HepG2 (cell line): ENCODE measurements at regions not wholly inside any gene's neighbourhood (a gene's known extent, or its start where the extent isn't known, plus 50 kb on each side); places are given as distances from the start of the nearest gene placed in this dataset.

Experiments
- ATAC-seq: fragments of 200-7000 bp; cut with Tn5 transposase; 3 replicates; pipeline ENCODE4 v1.9.1; 2020; ENCODE audit warnings: mild to moderate bottlenecking, moderate library complexity
- BruUV-seq: library from RNA; stranded (reverse); fragments of 400-500 nt; replicated peaks from 2 replicates; lab custom pipeline; 2021; lab: Mats Ljungman, UMichigan
- CTCF ChIA-PET: fragments of 300-600 bp; formaldehyde crosslinking; extraction: SDS; loops from one replicate; lab custom pipeline; 2021; ENCODE audit warnings: low total read pairs, inconsistent platforms, low intra/inter-chr PET ratio; lab: Yijun Ruan, JAX
- POLR2A ChIA-PET: fragments of 350-600 bp; sonication (Branson Sonifier 250); formaldehyde crosslinking; loops from one replicate; lab custom pipeline; 2020; ENCODE audit warnings: antibody characterized with exemption, inconsistent platforms; lab: Yijun Ruan, JAX
- DNase-seq: peaks from one replicate; pipeline ENCODE4 v3.0.0-alpha.2; 2015; ENCODE audit warnings: low spot score
- FAIRE-seq: peaks from 3 replicates; lab custom pipeline; 2011; peaks lifted over from hg19 to GRCh38; lab: Jason Lieb, UNC
- H2AFZ ChIP-seq: one replicate; pipeline ENCODE4 v1.6.1; 2011; ENCODE audit warnings: low read length, inconsistent platforms
- H3K27ac ChIP-seq: fragments of 300-600 bp; 3 replicates; pipeline ENCODE4 v1.8.0; 2011; ENCODE audit warnings: mixed run types, mild to moderate bottlenecking, mixed read lengths, low read length, inconsistent platforms; ENCODE audit not compliant: insufficient read depth; ENCODE audit errors: extremely low read length
- H3K27me3 ChIP-seq, 2 experiments: fragments of 200-600 bp in 1 of 2; 2 replicates in 1 of 2; 3 replicates in 1 of 2; pipeline versions ENCODE4 v1.6.0 to v1.8.0; 2011; ENCODE audit warnings: low read length in 2 of 2, mild to moderate bottlenecking in 2 of 2, moderate library complexity in 2 of 2, inconsistent platforms in 1 of 2; ENCODE audit not compliant: insufficient read depth in 2 of 2, control insufficient read depth in 1 of 2
- H3K36me3 ChIP-seq, 2 experiments: fragments of 200-600 bp in 1 of 2; replicated peaks in 1 of 2; 2 replicates in 1 of 2; 3 replicates in 1 of 2; pipeline versions ENCODE4 v1.5.1 to v1.8.0; 2011; ENCODE audit warnings: low read length in 2 of 2, inconsistent platforms in 1 of 2; ENCODE audit not compliant: insufficient read depth in 2 of 2, control insufficient read depth in 1 of 2
- H3K4me1 ChIP-seq: 2 replicates; pipeline ENCODE4 v1.5.1; 2012; ENCODE audit warnings: low read length, inconsistent platforms; ENCODE audit not compliant: insufficient read depth
- H3K4me2 ChIP-seq: 2 replicates; pipeline ENCODE4 v1.6.0; 2011; ENCODE audit warnings: low read depth, low read length, inconsistent platforms
- H3K4me3 ChIP-seq, 3 experiments: fragments of 200-600 bp in 1 of 3; sonication (generic), shearing (Covaris generic) in 1 of 3; replicated peaks in 1 of 3; 2 replicates each; pipeline ENCODE4 v1.5.1; 2011 to 2016; ENCODE audit warnings: low read length in 3 of 3, inconsistent platforms in 2 of 3, low read depth in 2 of 3, mild to moderate bottlenecking in 2 of 3, control low read depth in 1 of 3, mixed read lengths in 1 of 3; ENCODE audit not compliant: insufficient read depth in 1 of 3
- H3K79me2 ChIP-seq: one replicate; pipeline ENCODE4 v1.6.1; 2011; ENCODE audit warnings: low read length, inconsistent platforms; ENCODE audit not compliant: insufficient read depth
- H3K9ac ChIP-seq: 2 replicates; pipeline ENCODE4 v1.6.0; 2011; ENCODE audit warnings: mild to moderate bottlenecking, low read depth, low read length, inconsistent platforms; ENCODE audit not compliant: insufficient read depth
- H3K9me3 ChIP-seq: 2 replicates; pipeline ENCODE4 v1.5.1; 2012; ENCODE audit warnings: mild to moderate bottlenecking, low read length
- H4K20me1 ChIP-seq: 2 replicates; pipeline ENCODE4 v1.6.0; 2011; ENCODE audit warnings: inconsistent platforms, mild to moderate bottlenecking, low read length, moderate library complexity; ENCODE audit not compliant: insufficient read depth
- ARID3A ChIP-seq: IDR thresholded peaks from 2 replicates; pipeline ENCODE4 v1.6.1; 2012; ENCODE audit warnings: low read depth, low read length, improper control_type of control experiment
- CAMTA2 ChIP-seq: sonication (generic); formaldehyde crosslinking; IDR thresholded peaks from 2 replicates; pipeline ENCODE4 v1.4.0; 2020; ENCODE audit warnings: mild to moderate bottlenecking, missing genetic modification reagents, borderline replicate concordance
- CBX5 ChIP-seq: sonication (generic); formaldehyde crosslinking; IDR thresholded peaks from 2 replicates; pipeline ENCODE4 v1.4.0; 2020; ENCODE audit warnings: missing genetic modification reagents, borderline replicate concordance
- EED ChIP-seq: sonication (generic); formaldehyde crosslinking; IDR thresholded peaks from 2 replicates; pipeline ENCODE4 v1.5.0; 2020; ENCODE audit warnings: mild to moderate bottlenecking, missing genetic modification reagents
- FUBP1 ChIP-seq: sonication (generic); formaldehyde crosslinking; IDR thresholded peaks from 2 replicates; pipeline ENCODE4 v1.5.1; 2020; ENCODE audit warnings: missing genetic modification reagents, mild to moderate bottlenecking, borderline replicate concordance
- GATAD1 ChIP-seq: IDR thresholded peaks from 2 replicates; pipeline ENCODE4 v1.6.1; 2016; ENCODE audit warnings: missing genetic modification reagents, missing compliant biosample characterization
- HOXA3 ChIP-seq: sonication (generic); formaldehyde crosslinking; IDR thresholded peaks from 2 replicates; pipeline ENCODE4 v1.5.0; 2020; ENCODE audit warnings: missing genetic modification reagents
- IRF9 ChIP-seq: sonication (generic); formaldehyde crosslinking; IDR thresholded peaks from 2 replicates; pipeline ENCODE4 v1.8.0; 2022; ENCODE audit warnings: missing genetic modification reagents, mild to moderate bottlenecking, borderline replicate concordance
- ZFP1 ChIP-seq: IDR thresholded peaks from 2 replicates; pipeline ENCODE4 v1.6.1; 2016
- ZNF431 ChIP-seq: sonication (generic); formaldehyde crosslinking; IDR thresholded peaks from 2 replicates; pipeline ENCODE4 v1.9.0; 2022; ENCODE audit warnings: missing genetic modification reagents, low read depth, mild to moderate bottlenecking, borderline replicate concordance
- ZNF441 ChIP-seq: sonication (generic); formaldehyde crosslinking; IDR thresholded peaks from 2 replicates; pipeline ENCODE4 v1.7.0; 2021; ENCODE audit warnings: missing genetic modification reagents, borderline replicate concordance
- ZNF503 ChIP-seq: sonication (generic); formaldehyde crosslinking; IDR thresholded peaks from 2 replicates; pipeline ENCODE4 v1.4.0; 2020; ENCODE audit warnings: missing genetic modification reagents
- ZNF577 ChIP-seq: sonication (generic); formaldehyde crosslinking; IDR thresholded peaks from 2 replicates; pipeline ENCODE4 v1.4.0; 2020; ENCODE audit warnings: mild to moderate bottlenecking, low read depth, missing genetic modification reagents, borderline replicate concordance
- ZNF619 ChIP-seq: sonication (generic); formaldehyde crosslinking; IDR thresholded peaks from 2 replicates; pipeline ENCODE4 v1.4.0; 2020; ENCODE audit warnings: mild to moderate bottlenecking, missing genetic modification reagents
- ZNF644 ChIP-seq: IDR thresholded peaks from 2 replicates; pipeline ENCODE4 v1.6.1; 2016; ENCODE audit warnings: low read depth
- ZNF75D ChIP-seq: sonication (generic); formaldehyde crosslinking; IDR thresholded peaks from 2 replicates; pipeline ENCODE4 v1.8.1; 2023; ENCODE audit warnings: missing genetic modification reagents, mild to moderate bottlenecking, borderline replicate concordance
- ZSCAN12 ChIP-seq: sonication (generic); formaldehyde crosslinking; IDR thresholded peaks from 2 replicates; pipeline ENCODE4 v1.9.0; 2021; ENCODE audit warnings: mild to moderate bottlenecking, missing genetic modification reagents
- WGBS: methylation state at CpG from one replicate; pipeline ENCODE4 v1.1.6; 2017; ENCODE audit warnings: low lambda C conversion rate; 5-methylcytosine and 5-hydroxymethylcytosine counted together
- in situ Hi-C: cut with HindIII; loops from 2 replicates; pipeline ENCODE4 v1.10.0; 2017; ENCODE audit warnings: low pct_unique_long_range_greater_than_20kb; ENCODE audit not compliant: extremely low pct_ligation_motif_present
- intact Hi-C: fragments of 100-400 bp; cut with micrococcal nuclease; formaldehyde crosslinking; loops from one replicate; pipeline ENCODE4 v1.10.0; 2022; ENCODE audit not compliant: unreplicated experiment

- TF ChIP-seq CBX5, result no peak
- TF ChIP-seq ZNF619 (CRISPR knock-in tag), result no peak
- no peak for TF ChIP-seq EED (CRISPR knock-in tag)
These were observed 89.6 kb upstream of the HNRNPU start (continued) for GRCh38 chr1:244953901-244954300.

GRCh38 chr1:244952940-244953339, 88.6 kb upstream of the HNRNPU start:
- Histone ChIP-seq H3K27me3 (peaks cover 0 to 4% of the 10 kb centered on the region in 2 experiments; a peak in 3 of 5 replicates), H2AFZ (no peak overlapping the region), H3K4me1 (peaks cover 10% of the 10 kb centered on the region; the same call in 1 of the 2 replicates), H3K9ac (no peak overlapping the region), H3K4me3 (0 out of 6 replicates have a peak overlapping the region, but pooled peaks of 2 of the 3 experiments have one; percentile 5 to 22), H3K36me3 (no peaks in the 10 kb centered on the region), H3K4me2 (peak overlapping the region; percentile 76), H3K79me2 (no peaks in the 10 kb centered on the region), H3K9me3 (no peaks in the 10 kb centered on the region), H3K27ac (no peak overlapping the region), H4K20me1 (no peaks in the 10 kb centered on the region)
- FAIRE-seq (no peak), ATAC-seq (peak; percentile 65), DNase-seq (no peak)
- POLR2A ChIA-PET, result interaction anchor here (0.9 kb wide), 1 partner anchor 18 kb away, joined by 3 read pairs; no protein-coding TSS in a partner anchor
- in situ Hi-C loops (no loop called here), intact Hi-C loops (no loop called here)
- 14% methylated on average over 7 of the region's 8 CpGs for WGBS
- no TSS peak for BruUV-seq
- CTCF ChIA-PET, result no interaction called here
- TF ChIP-seq ZNF577 (CRISPR knock-in tag) (no peak), ZNF503 (CRISPR knock-in tag) (no peak), IRF9 (CRISPR knock-in tag) (no peak), FUBP1 (no peak), ZNF75D (no peak), ZSCAN12 (no peak), ZFP1 (CRISPR knock-in tag) (no peak), CAMTA2 (CRISPR knock-in tag) (no peak), ZNF644 (no peak), ZNF441 (no peak), ARID3A (no peak), GATAD1 (CRISPR knock-in tag) (no peak), HOXA3 (CRISPR knock-in tag) (no peak), ZNF431 (CRISPR knock-in tag) (no peak)
